ENCODE measurements at regions not wholly inside any gene's neighbourhood (a gene's known extent, or its start where the extent isn't known, plus 50 kb on each side); places are given as distances from the start of the nearest gene placed in this dataset.
"Not testable (repeated sequence)": the region's sequence is repeated elsewhere in the genome, so short reads cannot be mapped to it uniquely, and the experiment has no call there.

DNA sequence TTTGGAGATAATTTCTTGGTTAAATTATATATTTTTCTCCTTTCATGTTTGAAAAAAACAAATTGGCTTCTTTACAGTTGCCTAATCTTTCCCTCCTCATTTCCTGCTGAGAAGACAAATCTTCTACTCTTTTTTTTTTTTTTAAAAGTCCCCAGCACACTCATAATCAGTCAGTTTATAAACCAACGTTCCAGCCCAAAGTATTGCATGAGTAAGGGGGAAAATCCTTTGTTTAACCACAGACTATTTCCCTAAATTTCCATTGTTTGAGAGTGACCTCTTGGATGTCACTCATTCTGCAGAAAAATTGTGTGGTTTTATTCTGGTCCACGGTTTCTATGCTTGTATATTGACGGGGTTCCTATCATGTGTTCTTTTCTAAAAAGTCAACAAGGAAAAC is 55.1 kb upstream of the TLR4 start:
- no peak for DNase-seq

- DNase-seq = no peak
These were observed 59.1 kb upstream of the TLR4 start for GRCh38 chr9:117644932-117645636.

DNA sequence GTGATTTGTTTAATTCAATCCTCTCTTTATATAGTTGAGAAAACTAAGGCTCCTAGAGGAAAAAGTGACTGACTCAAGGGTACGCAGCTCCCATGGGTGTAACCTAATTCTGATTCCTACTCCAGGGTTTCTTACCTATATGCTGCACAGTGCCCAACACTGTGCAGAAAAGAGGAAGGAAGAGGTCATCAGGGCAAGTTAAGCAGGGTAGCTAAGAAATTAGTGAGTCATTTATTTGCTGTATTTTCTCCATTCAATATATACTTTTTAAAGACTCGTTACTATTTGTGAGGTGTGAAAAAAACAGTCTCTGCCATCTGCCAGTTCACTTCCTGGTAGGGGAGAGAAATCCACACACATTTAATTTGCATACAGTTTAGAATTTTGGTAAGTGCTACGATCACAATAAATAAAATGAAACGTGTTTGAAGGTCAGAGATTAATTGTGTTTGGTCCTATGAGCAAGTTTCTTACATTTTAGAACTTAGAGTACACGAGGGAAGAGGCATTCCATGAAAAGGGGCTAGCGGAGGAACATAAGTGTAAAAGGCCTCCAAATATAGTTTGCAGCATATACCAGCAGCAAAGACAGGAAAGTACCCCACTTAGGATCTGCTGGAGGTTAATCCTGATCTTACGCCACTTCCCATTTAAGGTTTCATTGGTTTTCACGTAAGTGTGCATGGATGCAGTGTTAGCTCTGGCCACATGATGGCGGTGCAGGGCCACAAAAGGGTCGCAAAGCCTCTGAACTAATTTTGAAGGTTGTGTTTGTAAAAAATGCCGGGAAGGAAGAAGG is 59.9 kb upstream of the TLR4 start:
- peak; percentile 45 for DNase-seq

GRCh38 chr9:117643288-117643654 is 60.9 kb upstream of the TLR4 start:
- DNase-seq = no peak

GRCh38 chr9:117642571-117643287 is 61.5 kb upstream of the TLR4 start:
- not testable (repeated sequence) for DNase-seq

- no peak for DNase-seq
These were observed 67.5 kb upstream of the TLR4 start for GRCh38 chr9:117636681-117637080.

DNA sequence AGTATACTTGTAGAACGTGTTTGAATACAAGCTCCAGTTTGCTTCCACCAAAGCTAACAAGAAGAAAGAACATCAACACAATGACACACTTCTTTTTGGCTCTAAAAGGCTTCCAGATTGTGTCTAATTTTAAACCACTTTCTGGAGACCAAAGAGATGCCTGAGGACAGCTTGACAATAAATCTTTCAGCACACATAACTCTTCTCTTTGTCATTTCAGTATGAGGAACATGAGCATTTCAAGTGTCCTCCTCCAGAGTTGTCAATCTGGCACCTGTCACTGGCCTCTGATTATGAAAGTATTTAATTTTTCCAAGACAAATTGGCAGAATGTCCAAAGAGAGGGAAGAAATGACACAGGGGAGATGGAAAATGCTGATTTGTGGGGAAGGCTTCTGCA is 79.0 kb upstream of the TLR4 start:
- no peak for DNase-seq

DNA sequence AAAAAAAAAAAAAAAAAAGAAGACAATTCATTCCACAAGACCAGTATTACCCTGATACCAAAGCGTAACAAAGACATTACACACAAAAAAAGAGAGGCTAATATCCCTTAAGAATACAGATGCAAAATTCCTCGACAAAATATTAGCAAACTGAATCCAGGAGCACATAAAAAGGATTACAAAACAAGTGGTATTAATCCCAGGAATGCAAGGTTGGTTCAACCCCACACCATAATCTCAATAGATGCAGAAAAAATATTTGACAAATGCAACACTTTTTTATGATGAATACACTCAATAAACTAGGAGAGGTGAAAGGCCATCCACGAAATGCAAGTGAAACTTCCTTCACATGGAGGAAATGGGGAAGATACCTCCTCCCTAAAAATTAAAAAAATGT is 80.1 kb upstream of the TLR4 start:
- no peak for DNase-seq

DNA sequence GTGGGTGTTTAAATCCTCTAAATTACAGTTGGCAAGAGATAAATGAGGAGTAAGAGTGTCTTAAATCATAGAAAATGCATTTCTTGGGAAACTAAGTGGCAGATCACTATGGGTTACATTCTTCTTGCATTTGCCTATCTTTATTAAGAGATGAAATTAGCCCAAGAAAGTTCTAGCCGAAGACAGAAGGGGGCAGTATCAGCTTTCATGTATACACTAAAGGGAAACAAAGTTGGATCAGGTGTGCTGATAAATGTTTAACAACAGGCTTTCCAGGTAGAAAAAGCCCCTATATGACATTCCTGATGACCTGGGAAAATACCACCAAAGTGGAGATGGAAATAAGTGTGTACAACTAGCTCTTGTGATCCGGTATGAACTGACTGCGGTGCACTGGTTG is 81.9 kb upstream of the TLR4 start:
- no peak for DNase-seq

DNA sequence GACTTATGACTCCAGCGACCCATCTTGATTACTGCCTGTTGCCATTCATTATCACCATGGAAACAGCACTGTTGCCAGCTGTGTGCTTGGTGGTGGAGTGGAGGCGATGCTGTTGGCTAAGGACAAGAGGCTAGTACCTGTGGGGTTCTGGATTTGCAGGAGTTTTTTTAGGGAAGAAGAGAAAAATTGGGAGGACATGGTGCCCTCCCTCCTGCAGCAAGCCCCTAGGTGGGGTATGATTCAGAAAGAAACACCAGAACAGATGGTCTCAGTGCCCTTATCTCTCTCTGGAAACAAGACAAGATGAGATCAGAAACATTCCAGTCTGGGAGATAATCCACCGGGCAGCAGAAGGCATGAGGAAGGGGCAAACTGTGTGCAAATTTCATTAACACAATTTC is 87.8 kb upstream of the TLR4 start:
- no peak for DNase-seq

GRCh38 chr9:117612317-117612716 is 91.9 kb upstream of the TLR4 start:
- DNase-seq = no peak

DNA sequence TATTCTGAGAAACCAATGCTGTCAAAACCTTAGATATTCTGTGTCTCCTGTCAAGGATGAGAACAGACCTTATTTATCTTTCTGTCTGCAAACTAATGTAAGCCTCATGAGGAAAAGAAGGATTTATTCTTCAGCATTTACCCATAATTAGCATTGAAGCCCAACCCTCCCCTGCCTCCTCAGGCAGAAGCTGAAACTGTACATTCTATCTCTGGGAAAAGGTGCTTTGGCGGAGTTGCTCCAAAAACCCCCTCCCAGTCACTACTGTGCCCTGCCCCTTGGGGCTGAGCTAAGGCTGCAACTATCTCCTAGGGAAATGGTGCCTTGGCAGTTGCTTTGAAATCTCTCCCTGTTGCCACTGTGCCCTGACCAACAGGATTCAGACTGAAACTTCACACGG is 106.2 kb upstream of the TLR4 start:
- no peak for DNase-seq

GRCh38 chr9:117596678-117597077 is 107.5 kb upstream of the TLR4 start:
- no peak for DNase-seq

- no peak for DNase-seq
These were observed 108.6 kb upstream of the TLR4 start for GRCh38 chr9:117595650-117596049.

- no peak for DNase-seq
These were observed 116.9 kb upstream of the TLR4 start for GRCh38 chr9:117587263-117587662.

DNA sequence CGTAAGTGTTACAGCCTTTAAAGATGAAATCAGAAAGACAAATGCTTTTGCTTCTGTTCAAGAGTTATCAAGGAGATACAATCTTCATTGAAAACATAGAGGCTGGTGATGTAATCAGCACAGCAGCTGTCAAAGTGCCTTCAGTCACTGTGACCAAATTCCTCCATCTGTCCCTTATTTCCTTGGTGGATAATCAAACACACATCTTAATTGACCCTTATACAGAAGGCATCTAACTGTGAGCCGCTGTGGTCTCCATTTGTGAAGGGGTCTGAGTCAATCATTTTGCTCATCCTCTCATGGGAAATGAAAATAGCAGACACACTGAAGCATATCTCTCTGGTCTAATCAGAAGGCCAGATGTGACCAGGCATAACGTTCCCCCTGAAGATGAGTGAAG is 130.1 kb upstream of the TLR4 start:
- DNase-seq = no peak

GRCh38 chr9:117564839-117565238 is 139.4 kb upstream of the TLR4 start:
- DNase-seq = no peak

DNA sequence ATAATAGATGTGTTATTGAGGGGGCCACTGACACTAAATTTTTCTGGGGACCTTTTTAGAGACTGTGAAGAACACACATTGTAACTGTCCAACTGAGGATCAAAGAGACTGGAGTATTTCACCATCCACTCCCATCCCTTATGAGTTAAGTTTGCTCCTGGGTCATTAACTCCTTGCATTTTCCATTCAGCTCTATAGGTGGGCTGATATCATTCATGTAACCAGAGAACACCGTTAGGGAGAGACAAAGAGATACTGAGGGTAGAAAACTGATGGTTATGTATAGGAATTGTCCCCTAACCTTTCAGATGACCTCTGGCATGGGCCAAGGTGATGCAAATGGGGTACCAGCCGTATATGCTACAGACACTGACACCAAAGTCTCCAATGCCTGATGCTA is 142.4 kb upstream of the TLR4 start:
- no peak for DNase-seq

DNA sequence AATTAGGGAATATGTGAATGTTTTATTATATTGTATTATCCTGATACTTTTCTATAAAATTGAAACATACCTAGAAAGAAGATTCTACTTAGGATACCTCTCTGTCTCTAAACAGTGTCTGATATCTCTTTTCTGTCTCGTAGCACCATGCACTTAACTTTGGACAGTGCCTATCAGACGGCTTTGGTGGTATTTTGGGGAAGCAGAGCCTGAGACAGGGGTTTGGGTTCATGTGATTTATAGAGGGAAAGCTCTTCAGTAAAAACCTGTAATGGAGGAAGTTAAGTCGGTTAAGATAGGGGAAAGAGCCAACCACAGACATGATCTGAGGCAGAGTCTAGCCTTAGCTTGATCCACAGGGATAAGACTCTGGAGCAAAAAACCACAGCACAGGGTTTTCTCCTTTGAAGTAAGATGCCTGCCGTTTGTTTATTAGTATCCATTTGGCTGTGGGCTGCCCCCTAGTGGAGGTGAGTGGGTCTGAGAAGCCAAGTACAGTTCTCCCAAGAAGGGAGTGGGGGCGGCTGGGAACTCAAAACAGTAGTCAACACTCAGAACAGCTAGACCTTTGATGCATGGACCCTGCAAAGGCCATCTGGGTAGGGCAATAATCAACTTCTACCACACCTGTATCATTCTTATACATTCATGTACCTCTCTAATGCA is 141.2 kb upstream of the ASTN2 start:
- DNase-seq = peak; percentile 8

- DNase-seq = no peak
These were observed 138.0 kb upstream of the ASTN2 start for GRCh38 chr9:117552811-117553210.

DNA sequence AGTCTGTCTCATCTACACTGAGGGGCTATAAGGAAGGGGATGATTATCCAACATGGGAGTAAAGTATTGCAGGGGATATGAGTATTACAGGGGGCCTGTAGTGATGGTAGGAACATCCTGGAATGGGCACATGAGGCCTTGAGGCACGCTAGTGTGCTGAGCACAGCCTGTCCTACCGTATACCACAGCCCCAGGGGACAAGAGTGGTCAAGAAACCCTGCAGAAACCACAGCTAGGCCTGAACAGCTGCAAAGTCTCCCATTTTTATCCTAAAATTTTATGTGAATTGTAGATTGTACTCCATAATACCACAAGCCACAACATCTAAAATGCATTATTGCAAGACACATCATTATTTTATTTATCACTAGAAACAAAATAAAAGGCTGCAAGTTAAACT is 136.3 kb upstream of the ASTN2 start:
- no peak for DNase-seq

DNA sequence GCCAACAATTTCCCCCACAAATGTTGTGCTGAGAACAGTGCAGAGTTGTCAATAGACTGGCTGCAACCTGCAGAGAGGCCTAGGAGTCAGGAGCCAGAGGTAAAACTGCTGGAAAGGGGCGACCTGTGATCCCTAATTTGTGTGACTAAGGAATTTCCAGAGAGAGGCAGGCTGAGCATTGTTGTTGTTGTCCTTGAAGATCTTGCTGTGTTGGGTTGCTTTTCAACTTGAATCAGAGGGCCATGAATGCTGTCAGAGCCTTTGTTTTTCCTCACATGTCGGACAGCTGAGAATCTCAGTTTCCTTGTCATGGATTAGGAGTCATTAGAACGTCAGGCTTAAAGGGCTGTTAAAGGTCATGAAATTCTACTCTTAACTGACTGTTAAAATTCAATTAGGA is 134.6 kb upstream of the ASTN2 start:
- DNase-seq = no peak

GRCh38 chr9:117548556-117548955 is 133.7 kb upstream of the ASTN2 start:
- DNase-seq = no peak

DNA sequence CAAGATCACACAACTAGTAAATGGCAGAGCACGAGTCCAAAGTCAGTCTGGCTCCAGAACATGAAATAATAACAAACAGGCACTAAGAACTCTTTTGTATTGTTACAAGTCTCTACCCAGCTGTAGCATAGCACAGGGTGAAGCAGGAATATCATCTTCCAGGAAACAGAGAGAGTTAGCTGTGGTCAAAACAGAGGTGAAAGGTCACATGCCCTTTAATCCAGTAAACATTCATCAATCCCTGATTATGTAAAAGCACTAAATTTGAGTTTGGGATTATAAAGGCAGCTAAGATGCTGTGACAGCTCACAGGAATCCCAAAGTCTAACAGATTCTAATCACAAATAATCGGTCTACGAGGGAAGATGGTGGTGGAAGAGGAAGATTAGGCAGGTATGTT is 133.0 kb upstream of the ASTN2 start:
- no peak for DNase-seq
